ENCODE measurements at regions not wholly inside any gene's neighbourhood (a gene's known extent, or its start where the extent isn't known, plus 50 kb on each side); places are given as distances from the start of the nearest gene placed in this dataset.

- no peak overlapping the region for H3K4me3 ChIP-seq (ENCODE audit: control insufficient read depth, low read depth, low read length)
- no peak for DNase-seq (ENCODE audit: low read depth)
- no peak for TF ChIP-seq CTCF (conservative IDR thresholded peaks at IDR 0.05; ENCODE audit: control insufficient read depth, insufficient read depth, low read depth, low read length)
These were observed 749.5 kb downstream of the VRK1 start for GRCh38 chr14:97546491-97547230.

GRCh38 chr14:97550463-97550862, 753.3 kb downstream of the VRK1 start:
- H3K4me3 ChIP-seq (ENCODE audit: control insufficient read depth, low read depth, low read length) = no peak overlapping the region
- no peak for DNase-seq (ENCODE audit: low read depth)
- TF ChIP-seq CTCF (conservative IDR thresholded peaks at IDR 0.05; ENCODE audit: control insufficient read depth, insufficient read depth, low read depth, low read length) = no peak

- TF ChIP-seq CTCF (conservative IDR thresholded peaks at IDR 0.05; ENCODE audit: control insufficient read depth, insufficient read depth, low read depth, low read length) = no peak
- no peak overlapping the region for H3K4me3 ChIP-seq (ENCODE audit: control insufficient read depth, low read depth, low read length)
- DNase-seq (ENCODE audit: low read depth) = no peak
These were observed 757.4 kb downstream of the VRK1 start for GRCh38 chr14:97554597-97554996.

- DNase-seq (ENCODE audit: low read depth) = no peak
- no peak overlapping the region for H3K4me3 ChIP-seq (ENCODE audit: control insufficient read depth, low read depth, low read length)
- TF ChIP-seq CTCF (conservative IDR thresholded peaks at IDR 0.05; ENCODE audit: control insufficient read depth, insufficient read depth, low read depth, low read length) = no peak
These were observed 767.2 kb downstream of the VRK1 start for GRCh38 chr14:97564334-97564733.

GRCh38 chr14:97571201-97571600, 774.0 kb downstream of the VRK1 start:
- H3K4me3 ChIP-seq (ENCODE audit: control insufficient read depth, low read depth, low read length) = no peak overlapping the region
- no peak for DNase-seq (ENCODE audit: low read depth)
- no peak for TF ChIP-seq CTCF (conservative IDR thresholded peaks at IDR 0.05; ENCODE audit: control insufficient read depth, insufficient read depth, low read depth, low read length)

- H3K4me3 ChIP-seq (ENCODE audit: control insufficient read depth, low read depth, low read length) = no peak overlapping the region
- TF ChIP-seq CTCF (conservative IDR thresholded peaks at IDR 0.05; ENCODE audit: control insufficient read depth, insufficient read depth, low read depth, low read length) = no peak
- DNase-seq (ENCODE audit: low read depth) = no peak
These were observed 774.8 kb downstream of the VRK1 start for GRCh38 chr14:97571866-97572555.

Measured in fibroblast of mammary gland (primary cell).